HepG2 (cell line): ENCODE measurements at regions not wholly inside any gene's neighbourhood (a gene's known extent, or its start where the extent isn't known, plus 50 kb on each side); places are given as distances from the start of the nearest gene placed in this dataset.

ENCODE experiments used
- ATAC-seq: fragments of 200-7000 bp; cut with Tn5 transposase; 3 replicates; pipeline ENCODE4 v1.9.1; 2020; ENCODE audit warnings: mild to moderate bottlenecking, moderate library complexity
- BruUV-seq: library from RNA; stranded (reverse); fragments of 400-500 nt; replicated peaks from 2 replicates; lab custom pipeline; 2021; lab: Mats Ljungman, UMichigan
- CTCF ChIA-PET: fragments of 300-600 bp; formaldehyde crosslinking; extraction: SDS; loops from one replicate; lab custom pipeline; 2021; ENCODE audit warnings: low total read pairs, inconsistent platforms, low intra/inter-chr PET ratio; lab: Yijun Ruan, JAX
- POLR2A ChIA-PET: fragments of 350-600 bp; sonication (Branson Sonifier 250); formaldehyde crosslinking; loops from one replicate; lab custom pipeline; 2020; ENCODE audit warnings: antibody characterized with exemption, inconsistent platforms; lab: Yijun Ruan, JAX
- DNase-seq: peaks from one replicate; pipeline ENCODE4 v3.0.0-alpha.2; 2015; ENCODE audit warnings: low spot score
- FAIRE-seq: peaks from 3 replicates; lab custom pipeline; 2011; peaks lifted over from hg19 to GRCh38; lab: Jason Lieb, UNC
- H2AFZ ChIP-seq: one replicate; pipeline ENCODE4 v1.6.1; 2011; ENCODE audit warnings: low read length, inconsistent platforms
- H3K27ac ChIP-seq: fragments of 300-600 bp; 3 replicates; pipeline ENCODE4 v1.8.0; 2011; ENCODE audit warnings: mixed run types, mild to moderate bottlenecking, mixed read lengths, low read length, inconsistent platforms; ENCODE audit not compliant: insufficient read depth; ENCODE audit errors: extremely low read length
- H3K27me3 ChIP-seq, 2 experiments: fragments of 200-600 bp in 1 of 2; 2 replicates in 1 of 2; 3 replicates in 1 of 2; pipeline versions ENCODE4 v1.6.0 to v1.8.0; 2011; ENCODE audit warnings: low read length in 2 of 2, mild to moderate bottlenecking in 2 of 2, moderate library complexity in 2 of 2, inconsistent platforms in 1 of 2; ENCODE audit not compliant: insufficient read depth in 2 of 2, control insufficient read depth in 1 of 2
- H3K36me3 ChIP-seq, 2 experiments: fragments of 200-600 bp in 1 of 2; replicated peaks in 1 of 2; 2 replicates in 1 of 2; 3 replicates in 1 of 2; pipeline versions ENCODE4 v1.5.1 to v1.8.0; 2011; ENCODE audit warnings: low read length in 2 of 2, inconsistent platforms in 1 of 2; ENCODE audit not compliant: insufficient read depth in 2 of 2, control insufficient read depth in 1 of 2
- H3K4me1 ChIP-seq: 2 replicates; pipeline ENCODE4 v1.5.1; 2012; ENCODE audit warnings: low read length, inconsistent platforms; ENCODE audit not compliant: insufficient read depth
- H3K4me2 ChIP-seq: 2 replicates; pipeline ENCODE4 v1.6.0; 2011; ENCODE audit warnings: low read depth, low read length, inconsistent platforms
- H3K4me3 ChIP-seq, 3 experiments: fragments of 200-600 bp in 1 of 3; sonication (generic), shearing (Covaris generic) in 1 of 3; replicated peaks in 1 of 3; 2 replicates each; pipeline ENCODE4 v1.5.1; 2011 to 2016; ENCODE audit warnings: low read length in 3 of 3, inconsistent platforms in 2 of 3, low read depth in 2 of 3, mild to moderate bottlenecking in 2 of 3, control low read depth in 1 of 3, mixed read lengths in 1 of 3; ENCODE audit not compliant: insufficient read depth in 1 of 3
- H3K79me2 ChIP-seq: one replicate; pipeline ENCODE4 v1.6.1; 2011; ENCODE audit warnings: low read length, inconsistent platforms; ENCODE audit not compliant: insufficient read depth
- H3K9ac ChIP-seq: 2 replicates; pipeline ENCODE4 v1.6.0; 2011; ENCODE audit warnings: mild to moderate bottlenecking, low read depth, low read length, inconsistent platforms; ENCODE audit not compliant: insufficient read depth
- H3K9me3 ChIP-seq: 2 replicates; pipeline ENCODE4 v1.5.1; 2012; ENCODE audit warnings: mild to moderate bottlenecking, low read length
- H4K20me1 ChIP-seq: 2 replicates; pipeline ENCODE4 v1.6.0; 2011; ENCODE audit warnings: inconsistent platforms, mild to moderate bottlenecking, low read length, moderate library complexity; ENCODE audit not compliant: insufficient read depth
- ARHGAP35 ChIP-seq: sonication (generic); formaldehyde crosslinking; IDR thresholded peaks from 2 replicates; pipeline ENCODE4 v1.9.0; 2022; ENCODE audit warnings: mild to moderate bottlenecking, inconsistent platforms, moderate library complexity, missing genetic modification reagents, borderline replicate concordance
- GABPA ChIP-seq, 2 experiments: IDR thresholded peaks; 2 replicates each; pipeline ENCODE4 v1.6.1; 2011 to 2016; ENCODE audit warnings: low read depth in 2 of 2, low read length in 1 of 2, missing biosample characterization in 1 of 2, missing genetic modification characterization in 1 of 2
- HDAC2 ChIP-seq: sonication (generic); formaldehyde crosslinking; IDR thresholded peaks from 2 replicates; pipeline ENCODE4 v1.4.0; 2020; ENCODE audit warnings: missing genetic modification reagents
- HOXD1 ChIP-seq: sonication (generic); formaldehyde crosslinking; IDR thresholded peaks from 2 replicates; pipeline ENCODE4 v1.5.0; 2020; ENCODE audit warnings: missing genetic modification reagents
- IKZF1 ChIP-seq: fragments of 450-650 bp; IDR thresholded peaks from 2 replicates; pipeline ENCODE4 v1.7.1; 2016
- SNAPC2 ChIP-seq: sonication (generic); formaldehyde crosslinking; IDR thresholded peaks from 2 replicates; pipeline ENCODE4 v1.8.1; 2022; ENCODE audit warnings: mild to moderate bottlenecking, missing genetic modification reagents
- ZNF672 ChIP-seq: sonication (generic); formaldehyde crosslinking; IDR thresholded peaks from 2 replicates; pipeline ENCODE4 v1.8.1; 2022; ENCODE audit warnings: missing genetic modification reagents
- WGBS: methylation state at CpG from one replicate; pipeline ENCODE4 v1.1.6; 2017; ENCODE audit warnings: low lambda C conversion rate; 5-methylcytosine and 5-hydroxymethylcytosine counted together
- in situ Hi-C: cut with HindIII; loops from 2 replicates; pipeline ENCODE4 v1.10.0; 2017; ENCODE audit warnings: low pct_unique_long_range_greater_than_20kb; ENCODE audit not compliant: extremely low pct_ligation_motif_present
- intact Hi-C: fragments of 100-400 bp; cut with micrococcal nuclease; formaldehyde crosslinking; loops from one replicate; pipeline ENCODE4 v1.10.0; 2022; ENCODE audit not compliant: unreplicated experiment
- TF ChIP-seq, protein P1 (sequence below): IDR thresholded peaks from 2 replicates; pipeline ENCODE4 v1.6.1; 2016; ENCODE audit warnings: missing genetic modification reagents, missing compliant biosample characterization
- TF ChIP-seq, protein P2 (sequence below): sonication (generic); formaldehyde crosslinking; IDR thresholded peaks from 2 replicates; pipeline ENCODE4 v1.8.1; 2023; ENCODE audit warnings: missing genetic modification reagents, inconsistent platforms, borderline replicate concordance
- TF ChIP-seq, protein P3 (sequence below): IDR thresholded peaks from 2 replicates; pipeline ENCODE4 v1.6.1; 2012; ENCODE audit warnings: low read depth, low read length, improper control_type of control experiment

DNA sequence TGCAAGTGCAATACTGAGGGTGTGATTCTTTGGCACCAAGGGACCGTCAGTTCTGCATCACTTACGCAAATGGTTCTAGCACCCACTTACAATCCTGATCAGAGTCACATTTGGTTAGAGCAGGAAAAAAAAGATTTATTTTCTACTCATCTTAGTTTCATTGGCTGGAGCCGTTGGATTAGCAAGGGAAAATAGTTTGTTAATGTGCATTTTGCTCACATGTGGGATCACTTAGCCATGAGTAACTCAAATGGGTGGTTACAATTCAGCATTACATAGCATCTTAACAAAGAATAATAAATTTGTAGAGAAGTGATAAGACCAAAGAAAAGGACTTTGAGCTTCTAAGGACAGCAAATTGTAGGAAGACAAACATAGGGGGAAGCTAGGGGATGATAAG is 216.9 kb downstream of the AUH start:
- no peak overlapping the region for H2AFZ ChIP-seq
- no peak for TF ChIP-seq ARHGAP35 (CRISPR knock-in tag)
- TF ChIP-seq, protein P1, sequence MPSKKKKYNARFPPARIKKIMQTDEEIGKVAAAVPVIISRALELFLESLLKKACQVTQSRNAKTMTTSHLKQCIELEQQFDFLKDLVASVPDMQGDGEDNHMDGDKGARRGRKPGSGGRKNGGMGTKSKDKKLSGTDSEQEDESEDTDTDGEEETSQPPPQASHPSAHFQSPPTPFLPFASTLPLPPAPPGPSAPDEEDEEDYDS (CRISPR knock-in tag): no peak
- no peak for TF ChIP-seq IKZF1
- TF ChIP-seq, protein P2, sequence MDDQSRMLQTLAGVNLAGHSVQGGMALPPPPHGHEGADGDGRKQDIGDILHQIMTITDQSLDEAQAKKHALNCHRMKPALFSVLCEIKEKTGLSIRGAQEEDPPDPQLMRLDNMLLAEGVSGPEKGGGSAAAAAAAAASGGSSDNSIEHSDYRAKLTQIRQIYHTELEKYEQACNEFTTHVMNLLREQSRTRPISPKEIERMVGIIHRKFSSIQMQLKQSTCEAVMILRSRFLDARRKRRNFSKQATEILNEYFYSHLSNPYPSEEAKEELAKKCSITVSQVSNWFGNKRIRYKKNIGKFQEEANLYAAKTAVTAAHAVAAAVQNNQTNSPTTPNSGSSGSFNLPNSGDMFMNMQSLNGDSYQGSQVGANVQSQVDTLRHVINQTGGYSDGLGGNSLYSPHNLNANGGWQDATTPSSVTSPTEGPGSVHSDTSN (CRISPR knock-in tag): no peak
- no peak for TF ChIP-seq GABPA (IDR thresholded peaks at IDR 0.05; ENCODE audit: low read depth, low read length)
- no peak for TF ChIP-seq GABPA (CRISPR knock-in tag; IDR thresholded peaks at IDR 0.05; ENCODE audit: low read depth)
- TF ChIP-seq, protein P3, sequence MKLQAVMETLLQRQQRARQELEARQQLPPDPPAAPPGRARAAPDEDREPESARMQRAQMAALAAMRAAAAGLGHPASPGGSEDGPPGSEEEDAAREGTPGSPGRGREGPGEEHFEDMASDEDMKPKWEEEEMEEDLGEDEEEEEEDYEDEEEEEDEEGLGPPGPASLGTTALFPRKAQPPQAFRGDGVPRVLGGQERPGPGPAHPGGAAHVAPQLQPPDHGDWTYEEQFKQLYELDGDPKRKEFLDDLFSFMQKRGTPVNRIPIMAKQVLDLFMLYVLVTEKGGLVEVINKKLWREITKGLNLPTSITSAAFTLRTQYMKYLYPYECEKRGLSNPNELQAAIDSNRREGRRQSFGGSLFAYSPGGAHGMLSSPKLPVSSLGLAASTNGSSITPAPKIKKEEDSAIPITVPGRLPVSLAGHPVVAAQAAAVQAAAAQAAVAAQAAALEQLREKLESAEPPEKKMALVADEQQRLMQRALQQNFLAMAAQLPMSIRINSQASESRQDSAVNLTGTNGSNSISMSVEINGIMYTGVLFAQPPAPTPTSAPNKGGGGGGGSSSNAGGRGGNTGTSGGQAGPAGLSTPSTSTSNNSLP: no peak
- no peak for TF ChIP-seq SNAPC2 (CRISPR knock-in tag)
- no peak for TF ChIP-seq HOXD1 (CRISPR knock-in tag)
- TF ChIP-seq HDAC2 (CRISPR knock-in tag): no peak
- TF ChIP-seq ZNF672: no peak
- TF ChIP-seq, all 625 proteins: peak for 0
- no peaks in the 10 kb centered on the region for H3K27me3 ChIP-seq
- ChIA-PET POLR2A (no interaction called here), CTCF (no interaction called here)
- DNase-seq (no peak), FAIRE-seq (no peak), ATAC-seq (no peak)
- in situ Hi-C loops (no loop called here), intact Hi-C loops (no loop called here)
- no peaks in the 10 kb centered on the region for H3K36me3 ChIP-seq
- no peaks in the 10 kb centered on the region for H3K9me3 ChIP-seq
- WGBS: 83% methylated on average over 3 of the region's 3 CpGs
- no peak overlapping the region for H3K9ac ChIP-seq
- no peak overlapping the region for H3K4me2 ChIP-seq
- H3K79me2 ChIP-seq: no peaks in the 10 kb centered on the region
- no peak overlapping the region for H3K27ac ChIP-seq
- H4K20me1 ChIP-seq: no peaks in the 10 kb centered on the region
- peaks cover 35% of the 10 kb centered on the region for H3K4me1 ChIP-seq
- no peak overlapping the region for H3K4me3 ChIP-seq
- no TSS peak for BruUV-seq
